OCI-LY1 (cell line): ENCODE measurements at regions not wholly inside any gene's neighbourhood (a gene's known extent, or its start where the extent isn't known, plus 50 kb on each side); places are given as distances from the start of the nearest gene placed in this dataset.

Experiments
- H2AFZ ChIP-seq: fragments of 200-600 bp; sonication (generic), shearing (Covaris generic); 2 replicates; pipeline ENCODE4 v1.6.0; 2014; ENCODE audit warnings: antibody characterized with exemption, mild to moderate bottlenecking, low read length
- H3F3A ChIP-seq: fragments of 200-600 bp; sonication (generic), shearing (Covaris generic); 2 replicates; pipeline ENCODE4 v1.6.0; 2014; ENCODE audit warnings: mild to moderate bottlenecking, antibody characterized with exemption, low read length, moderate library complexity; ENCODE audit not compliant: insufficient read depth
- H3K27ac ChIP-seq: fragments of 200-600 bp; sonication (generic); 2 replicates; pipeline ENCODE4 v1.5.1; 2014; ENCODE audit warnings: low read length, mixed run types, mild to moderate bottlenecking, low read depth; ENCODE audit not compliant: poor library complexity, severe bottlenecking
- H3K27me3 ChIP-seq: fragments of 200-600 bp; sonication (generic); 2 replicates; pipeline ENCODE4 v1.6.0; 2014; ENCODE audit warnings: antibody characterized with exemption, mild to moderate bottlenecking, low read length, moderate library complexity; ENCODE audit not compliant: insufficient read depth
- H3K36me3 ChIP-seq: fragments of 200-600 bp; sonication (generic); 2 replicates; pipeline ENCODE4 v1.6.1; 2014; ENCODE audit warnings: mild to moderate bottlenecking, antibody characterized with exemption, low read length, moderate library complexity, mixed read lengths; ENCODE audit not compliant: insufficient read depth
- H3K4me1 ChIP-seq: fragments of 200-600 bp; sonication (generic); 2 replicates; pipeline ENCODE4 v1.5.1; 2014; ENCODE audit warnings: mild to moderate bottlenecking, low read length, moderate library complexity; ENCODE audit not compliant: insufficient read depth, severe bottlenecking
- H3K4me2 ChIP-seq: fragments of 200-600 bp; sonication (generic), shearing (Covaris generic); 2 replicates; pipeline ENCODE4 v1.6.1; 2014; ENCODE audit warnings: low read length
- H3K4me3 ChIP-seq: fragments of 200-600 bp; sonication (generic); 2 replicates; pipeline ENCODE4 v1.5.1; 2014; ENCODE audit warnings: low read length, low read depth, mild to moderate bottlenecking, mixed read lengths; ENCODE audit not compliant: poor library complexity, severe bottlenecking
- H3K79me2 ChIP-seq: fragments of 200-600 bp; shearing (Covaris generic); 2 replicates; pipeline ENCODE4 v1.6.1; 2016; ENCODE audit warnings: mixed run types, low read length, mixed read lengths; ENCODE audit not compliant: insufficient read depth
- H3K9ac ChIP-seq: fragments of 200-600 bp; sonication (generic), shearing (Covaris generic); 2 replicates; pipeline ENCODE4 v1.6.1; 2014; ENCODE audit warnings: mild to moderate bottlenecking, low read length, mixed read lengths
- H3K9me2 ChIP-seq: fragments of 200-600 bp; sonication (generic), shearing (Covaris generic); 2 replicates; pipeline ENCODE4 v1.6.1; 2014; ENCODE audit warnings: low read depth, mild to moderate bottlenecking, low read length, mixed read lengths
- H3K9me3 ChIP-seq: fragments of 200-600 bp; shearing (Covaris generic); 2 replicates; pipeline ENCODE4 v1.6.1; 2014; ENCODE audit warnings: low read length, mixed read lengths
- H4K20me1 ChIP-seq: fragments of 200-600 bp; sonication (generic), shearing (Covaris generic); 2 replicates; pipeline ENCODE4 v1.6.0; 2016; ENCODE audit warnings: mild to moderate bottlenecking, low read length; ENCODE audit not compliant: insufficient read depth
- CTCF ChIP-seq: fragments of 200-600 bp; sonication (generic), shearing (Covaris generic); IDR thresholded peaks from 2 replicates; pipeline ENCODE4 v1.5.1; 2017; ENCODE audit warnings: mild to moderate bottlenecking, antibody characterized with exemption, low read length, moderate library complexity, mixed read lengths
- EZH2 ChIP-seq: fragments of 200-600 bp; sonication (generic), shearing (Covaris generic); IDR thresholded peaks from 2 replicates; pipeline ENCODE4 v1.8.0; 2017; ENCODE audit warnings: borderline replicate concordance, mixed run types, mild to moderate bottlenecking, antibody characterized with exemption, low read length, moderate library complexity, mixed read lengths

GRCh38 chr4:14091966-14092365 is 464.4 kb upstream of the BOD1L1 start:
- Histone ChIP-seq H3K27me3 (no peaks in the 10 kb centered on the region), H4K20me1 (no peaks in the 10 kb centered on the region), H3K79me2 (no peaks in the 10 kb centered on the region), H3K4me3 (no peak overlapping the region), H3K4me1 (no peaks in the 10 kb centered on the region), H3K9me3 (no peaks in the 10 kb centered on the region), H3K9ac (no peak overlapping the region), H3K36me3 (no peaks in the 10 kb centered on the region), H3F3A (no peaks in the 10 kb centered on the region), H2AFZ (no peak overlapping the region), H3K4me2 (no peak overlapping the region), H3K9me2 (no peaks in the 10 kb centered on the region), H3K27ac (no peak overlapping the region)
- TF ChIP-seq EZH2 (no peak), CTCF (no peak)

GRCh38 chr4:14092741-14093140 is 465.2 kb upstream of the BOD1L1 start:
- Histone ChIP-seq H3K79me2 (no peaks in the 10 kb centered on the region), H2AFZ (no peak overlapping the region), H4K20me1 (no peaks in the 10 kb centered on the region), H3K27me3 (no peaks in the 10 kb centered on the region), H3K27ac (no peak overlapping the region), H3K9ac (no peak overlapping the region), H3K4me1 (no peaks in the 10 kb centered on the region), H3K9me3 (no peaks in the 10 kb centered on the region), H3F3A (no peaks in the 10 kb centered on the region), H3K9me2 (no peaks in the 10 kb centered on the region), H3K4me3 (no peak overlapping the region), H3K4me2 (no peak overlapping the region), H3K36me3 (no peaks in the 10 kb centered on the region)
- no peak for TF ChIP-seq EZH2
- TF ChIP-seq CTCF: no peak

- no peaks in the 10 kb centered on the region for H4K20me1 ChIP-seq
- H3K4me2 ChIP-seq: no peak overlapping the region
- no peak overlapping the region for H3K9ac ChIP-seq
- no peaks in the 10 kb centered on the region for H3K4me1 ChIP-seq
- no peaks in the 10 kb centered on the region for H3F3A ChIP-seq
- H3K36me3 ChIP-seq: no peaks in the 10 kb centered on the region
- H2AFZ ChIP-seq: no peak overlapping the region
- no peak overlapping the region for H3K4me3 ChIP-seq
- TF ChIP-seq CTCF (no peak), EZH2 (no peak)
- H3K27ac ChIP-seq: no peak overlapping the region
- H3K27me3 ChIP-seq: no peaks in the 10 kb centered on the region
- no peaks in the 10 kb centered on the region for H3K79me2 ChIP-seq
- no peaks in the 10 kb centered on the region for H3K9me3 ChIP-seq
- H3K9me2 ChIP-seq: no peaks in the 10 kb centered on the region
Measured at GRCh38 chr4:14095831-14096230, 468.3 kb upstream of the BOD1L1 start.
